Kidney tubule cell (primary cell): ENCODE measurements at regions not wholly inside any gene's neighbourhood (a gene's known extent, or its start where the extent isn't known, plus 50 kb on each side); places are given as distances from the start of the nearest gene placed in this dataset.
"Not testable (repeated sequence)": the region's sequence is repeated elsewhere in the genome, so short reads cannot be mapped to it uniquely, and the experiment has no call there.

ENCODE experiments used
- DNase-seq: peaks from one replicate; pipeline ENCODE4 v3.0.0-alpha.2; 2018; ENCODE audit warnings: low spot score

GRCh38 chr6:1156411-1156810, 155.5 kb upstream of the FOXQ1 start:
- DNase-seq, result not testable (repeated sequence)

- DNase-seq, result no peak
These were observed 158.1 kb upstream of the FOXQ1 start for GRCh38 chr6:1153696-1154245.

- no peak for DNase-seq
These were observed 165.4 kb upstream of the FOXQ1 start for GRCh38 chr6:1146500-1146899.

- no peak for DNase-seq
These were observed 166.1 kb upstream of the FOXQ1 start for GRCh38 chr6:1145768-1146218.

- no peak for DNase-seq
These were observed 166.8 kb upstream of the FOXQ1 start for GRCh38 chr6:1144842-1145767.

- peak; percentile 4 for DNase-seq
These were observed 168.2 kb upstream of the FOXQ1 start for GRCh38 chr6:1143655-1144054.

- DNase-seq, result no peak
These were observed 172.6 kb upstream of the FOXQ1 start for GRCh38 chr6:1139155-1139890.

GRCh38 chr6:1137849-1138248, 174.0 kb upstream of the FOXQ1 start:
- DNase-seq, result no peak

GRCh38 chr6:1136827-1137226, 175.1 kb upstream of the FOXQ1 start:
- no peak for DNase-seq

- peak; percentile 83 for DNase-seq
These were observed 175.5 kb upstream of the FOXQ1 start for GRCh38 chr6:1136415-1136774.

GRCh38 chr6:1135726-1136414, 176.0 kb upstream of the FOXQ1 start:
- DNase-seq, result no peak

GRCh38 chr6:1131285-1132079, 180.4 kb upstream of the FOXQ1 start:
- peak; percentile 97 for DNase-seq

GRCh38 chr6:1130709-1131108, 181.2 kb upstream of the FOXQ1 start:
- DNase-seq, result peak; percentile 16

GRCh38 chr6:1129131-1129530, 182.8 kb upstream of the FOXQ1 start:
- DNase-seq, result peak; percentile 18

- no peak for DNase-seq
These were observed 184.2 kb upstream of the FOXQ1 start for GRCh38 chr6:1127597-1128288.

- DNase-seq, result no peak
These were observed 184.8 kb upstream of the FOXQ1 start for GRCh38 chr6:1127129-1127528.

GRCh38 chr6:1126036-1126435, 185.9 kb upstream of the FOXQ1 start:
- no peak for DNase-seq

- no peak for DNase-seq
These were observed 186.6 kb upstream of the FOXQ1 start for GRCh38 chr6:1125297-1125696.

- DNase-seq, result no peak
These were observed 187.0 kb upstream of the FOXQ1 start for GRCh38 chr6:1124885-1125284.
